ENCODE measurements at regions not wholly inside any gene's neighbourhood (a gene's known extent, or its start where the extent isn't known, plus 50 kb on each side); places are given as distances from the start of the nearest gene placed in this dataset.

DNA sequence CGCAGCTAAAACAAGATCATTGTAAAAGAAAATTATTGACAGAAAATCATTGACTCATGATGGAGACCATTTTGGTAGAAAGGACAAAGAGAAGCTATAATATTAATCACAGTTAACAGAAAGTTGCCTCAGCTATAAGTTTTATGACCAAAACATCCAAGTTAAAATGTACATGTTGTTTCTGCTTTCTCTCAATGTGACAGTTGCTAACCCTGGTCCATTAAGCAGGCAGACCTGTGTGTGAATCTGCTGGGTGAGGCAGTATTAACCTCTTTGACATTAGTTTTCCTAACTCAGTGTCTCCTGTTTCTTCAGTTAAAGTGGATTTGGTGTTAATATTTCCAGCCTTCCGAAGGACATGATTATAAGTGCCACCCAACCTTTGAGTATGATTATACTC is 94.8 kb upstream of the DCLK2 start:
- no peaks in the 10 kb centered on the region for H3K27me3 ChIP-seq (ENCODE audit: control insufficient read depth, insufficient read depth, low read length)
- H3K36me3 ChIP-seq (ENCODE audit: control insufficient read depth, insufficient read depth, low read length) = no peaks in the 10 kb centered on the region
- DNase-seq = no peak
- peaks cover 5% of the 10 kb centered on the region for H3K4me1 ChIP-seq (ENCODE audit: control insufficient read depth, insufficient read depth, low read length)
- no peak overlapping the region for H3K4me3 ChIP-seq (ENCODE audit: low read length)
- no CpG with 5 or more reads among the region's 2 CpGs for WGBS (ENCODE audit: insufficient coverage)
- no peaks in the 10 kb centered on the region for H3K9me3 ChIP-seq (replicated peaks; ENCODE audit: control insufficient read depth, low read depth, low read length)
- no peak overlapping the region for H3K27ac ChIP-seq (ENCODE audit: low read length)

DNA sequence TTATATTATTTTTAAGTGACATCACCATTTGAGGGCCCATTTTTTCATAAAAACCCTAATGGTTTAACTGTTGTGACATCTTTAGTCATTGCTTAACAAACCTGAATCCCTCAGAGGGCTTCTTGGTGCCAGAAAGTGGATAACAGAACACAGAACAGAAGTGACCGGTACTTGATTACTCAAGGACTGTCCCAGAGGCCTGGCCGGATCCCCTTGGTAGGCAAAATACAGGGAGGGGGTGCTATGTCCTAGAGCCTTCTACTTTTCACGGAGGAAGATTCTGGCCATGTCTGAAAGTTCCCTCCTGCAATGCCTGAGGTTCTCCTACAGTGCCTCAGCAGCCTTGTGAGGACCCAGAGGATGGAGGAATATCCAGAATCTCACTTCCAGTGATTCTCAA is 94.3 kb upstream of the DCLK2 start:
- Histone ChIP-seq H3K27ac (ENCODE audit: low read length) (no peak overlapping the region), H3K27me3 (ENCODE audit: control insufficient read depth, insufficient read depth, low read length) (no peaks in the 10 kb centered on the region), H3K36me3 (ENCODE audit: control insufficient read depth, insufficient read depth, low read length) (no peaks in the 10 kb centered on the region), H3K4me3 (ENCODE audit: low read length) (no peak overlapping the region), H3K9me3 (replicated peaks; ENCODE audit: control insufficient read depth, low read depth, low read length) (no peaks in the 10 kb centered on the region), H3K4me1 (ENCODE audit: control insufficient read depth, insufficient read depth, low read length) (peaks cover 5% of the 10 kb centered on the region)
- no peak for DNase-seq
- WGBS (ENCODE audit: insufficient coverage) = 89% methylated on average over 3 of the region's 3 CpGs

DNA sequence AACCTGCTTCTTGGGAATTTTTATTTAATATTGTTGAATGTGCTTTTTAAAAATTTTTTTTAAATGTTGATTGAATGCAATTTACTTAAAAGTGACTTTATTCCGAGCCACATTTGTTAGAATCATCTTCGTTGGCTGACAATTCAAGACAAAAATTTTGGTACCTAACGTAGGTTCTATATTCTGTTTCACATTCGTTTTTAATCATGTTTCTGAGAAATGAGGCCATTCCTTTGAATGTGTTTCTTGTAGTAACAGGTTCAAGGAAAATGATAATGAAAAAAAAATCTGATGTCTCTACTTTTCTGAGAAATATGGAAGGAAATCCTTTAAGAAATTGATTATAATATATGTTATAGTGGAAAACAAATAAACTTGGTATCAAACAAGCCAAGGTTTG is 92.3 kb upstream of the DCLK2 start:
- DNase-seq = no peak
- H3K9me3 ChIP-seq (replicated peaks; ENCODE audit: control insufficient read depth, low read depth, low read length) = no peaks in the 10 kb centered on the region
- no peaks in the 10 kb centered on the region for H3K27me3 ChIP-seq (ENCODE audit: control insufficient read depth, insufficient read depth, low read length)
- 100% methylated on average over 2 of the region's 4 CpGs for WGBS (ENCODE audit: insufficient coverage)
- peaks cover 5% of the 10 kb centered on the region for H3K4me1 ChIP-seq (ENCODE audit: control insufficient read depth, insufficient read depth, low read length)
- no peaks in the 10 kb centered on the region for H3K36me3 ChIP-seq (ENCODE audit: control insufficient read depth, insufficient read depth, low read length)
- H3K27ac ChIP-seq (ENCODE audit: low read length) = no peak overlapping the region
- no peak overlapping the region for H3K4me3 ChIP-seq (ENCODE audit: low read length)

DNA sequence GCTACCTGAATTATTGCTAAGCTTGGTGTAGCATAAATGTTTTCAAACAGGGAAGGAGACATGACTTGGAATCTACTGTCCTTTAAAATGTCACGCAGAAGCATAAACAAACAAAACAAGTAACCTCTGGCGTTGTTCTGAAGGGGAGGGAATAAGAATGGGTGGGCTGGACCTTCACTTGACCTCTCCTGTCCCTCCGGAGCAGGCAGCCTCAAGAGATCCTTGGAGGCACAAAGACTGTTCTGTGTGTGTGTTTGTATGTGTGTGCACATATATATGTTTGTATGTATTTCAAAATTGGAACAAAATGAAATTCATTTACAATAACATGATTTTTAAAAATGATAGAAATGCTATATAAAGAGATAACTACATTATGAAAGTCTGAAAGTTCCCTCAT is 91.3 kb upstream of the DCLK2 start:
- no CpG with 5 or more reads among the region's 3 CpGs for WGBS (ENCODE audit: insufficient coverage)
- Histone ChIP-seq H3K9me3 (replicated peaks; ENCODE audit: control insufficient read depth, low read depth, low read length) (no peaks in the 10 kb centered on the region), H3K4me1 (ENCODE audit: control insufficient read depth, insufficient read depth, low read length) (peaks cover 5% of the 10 kb centered on the region), H3K4me3 (ENCODE audit: low read length) (no peak overlapping the region), H3K36me3 (ENCODE audit: control insufficient read depth, insufficient read depth, low read length) (no peaks in the 10 kb centered on the region), H3K27ac (ENCODE audit: low read length) (peak overlapping the region; percentile 33), H3K27me3 (ENCODE audit: control insufficient read depth, insufficient read depth, low read length) (no peaks in the 10 kb centered on the region)
- no peak for DNase-seq

DNA sequence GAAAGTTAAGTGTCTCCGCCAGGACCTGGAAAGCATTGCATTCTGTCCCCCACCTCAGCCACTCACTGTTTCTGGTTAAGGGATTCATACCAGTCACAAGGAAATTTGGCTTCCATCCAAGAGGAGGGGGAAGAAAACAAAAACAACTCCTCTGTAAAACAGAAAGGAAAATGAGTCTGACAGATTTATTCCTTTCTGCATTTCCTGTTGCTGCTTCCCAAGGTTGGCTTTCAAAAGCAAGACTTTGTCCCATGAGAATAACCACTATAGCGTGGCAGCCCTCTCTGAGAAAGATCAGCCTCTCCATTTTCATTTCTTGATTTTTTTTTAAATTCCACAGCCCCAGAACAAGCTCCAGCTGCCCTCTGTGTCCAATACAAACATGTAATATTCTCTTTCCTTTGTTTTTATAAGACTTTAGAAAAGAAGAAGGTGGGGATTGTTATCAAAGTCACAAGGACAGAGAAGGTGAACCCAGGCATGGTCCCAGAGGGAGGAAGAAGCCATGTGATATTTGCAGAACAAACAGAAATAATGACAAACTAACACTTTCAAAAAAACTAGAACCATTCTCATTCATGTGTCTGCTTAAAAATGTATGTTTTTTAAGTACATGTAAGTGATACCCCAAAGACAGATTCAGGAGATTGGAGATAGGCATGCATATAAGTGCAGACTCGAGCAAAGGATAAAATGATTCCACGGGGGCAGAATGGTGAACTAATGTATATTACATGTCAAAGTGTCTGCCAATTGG is 90.7 kb upstream of the DCLK2 start:
- no peak overlapping the region for H3K4me3 ChIP-seq (ENCODE audit: low read length)
- WGBS (ENCODE audit: insufficient coverage) = 40% methylated on average over 1 of the region's 4 CpGs
- H3K27me3 ChIP-seq (ENCODE audit: control insufficient read depth, insufficient read depth, low read length) = no peaks in the 10 kb centered on the region
- peak overlapping the region; percentile 33 for H3K27ac ChIP-seq (ENCODE audit: low read length)
- no peaks in the 10 kb centered on the region for H3K9me3 ChIP-seq (replicated peaks; ENCODE audit: control insufficient read depth, low read depth, low read length)
- no peaks in the 10 kb centered on the region for H3K36me3 ChIP-seq (ENCODE audit: control insufficient read depth, insufficient read depth, low read length)
- peaks cover 5% of the 10 kb centered on the region for H3K4me1 ChIP-seq (ENCODE audit: control insufficient read depth, insufficient read depth, low read length)
- peak; percentile 75 for DNase-seq

DNA sequence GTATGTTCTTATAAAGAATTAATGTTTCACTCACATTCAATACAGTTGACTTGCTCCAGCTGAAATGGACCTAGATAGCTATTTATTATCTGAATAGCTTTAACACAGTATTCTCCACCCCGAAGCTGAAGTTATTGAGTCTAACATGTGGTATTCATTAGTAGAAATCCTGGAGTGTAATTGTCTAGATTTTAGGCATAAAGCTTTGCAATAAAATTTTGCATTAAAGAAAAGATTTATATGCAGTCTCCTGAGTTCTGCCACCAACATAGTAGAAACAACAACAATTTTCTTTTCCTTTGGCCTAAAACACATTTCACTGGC is 90.2 kb upstream of the DCLK2 start:
- peak overlapping the region; percentile 8 for H3K27ac ChIP-seq (ENCODE audit: low read length)
- peak; percentile 85 for DNase-seq

DNA sequence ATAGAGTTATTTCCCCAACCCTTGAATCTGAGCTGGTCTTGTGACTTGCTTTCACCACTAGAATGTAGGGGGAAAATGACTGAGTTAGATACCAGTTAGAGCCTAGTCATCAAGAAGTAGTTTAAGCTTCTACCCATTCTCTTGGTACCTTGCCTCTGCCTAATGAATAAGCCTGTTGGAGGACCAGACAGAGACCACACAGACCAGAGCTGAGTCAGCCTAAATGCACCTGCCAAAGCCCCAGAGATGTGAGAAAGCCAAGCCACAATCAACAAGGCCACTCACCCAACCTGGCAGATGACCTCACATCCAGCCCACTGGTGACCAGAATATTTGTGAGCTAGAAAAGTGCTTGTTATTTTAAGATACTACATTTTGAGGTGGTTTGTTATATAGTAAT is 85.2 kb upstream of the DCLK2 start:
- Histone ChIP-seq H3K27ac (ENCODE audit: low read length) (no peak overlapping the region), H3K36me3 (ENCODE audit: control insufficient read depth, insufficient read depth, low read length) (no peaks in the 10 kb centered on the region), H3K9me3 (replicated peaks; ENCODE audit: control insufficient read depth, low read depth, low read length) (no peaks in the 10 kb centered on the region), H3K4me3 (ENCODE audit: low read length) (no peak overlapping the region), H3K27me3 (ENCODE audit: control insufficient read depth, insufficient read depth, low read length) (no peaks in the 10 kb centered on the region), H3K4me1 (ENCODE audit: control insufficient read depth, insufficient read depth, low read length) (no peaks in the 10 kb centered on the region)
- no peak for DNase-seq

More for the DNA sequence above, 90.2 kb upstream of the DCLK2 start:
- peaks cover 5% of the 10 kb centered on the region for H3K4me1 ChIP-seq (ENCODE audit: control insufficient read depth, insufficient read depth, low read length)
- H3K9me3 ChIP-seq (replicated peaks; ENCODE audit: control insufficient read depth, low read depth, low read length) = no peaks in the 10 kb centered on the region
- no peaks in the 10 kb centered on the region for H3K27me3 ChIP-seq (ENCODE audit: control insufficient read depth, insufficient read depth, low read length)
- WGBS (ENCODE audit: insufficient coverage) = no CpG with 5 or more reads among the region's 1 CpG
- no peak overlapping the region for H3K4me3 ChIP-seq (ENCODE audit: low read length)
- H3K36me3 ChIP-seq (ENCODE audit: control insufficient read depth, insufficient read depth, low read length) = no peaks in the 10 kb centered on the region

DNA sequence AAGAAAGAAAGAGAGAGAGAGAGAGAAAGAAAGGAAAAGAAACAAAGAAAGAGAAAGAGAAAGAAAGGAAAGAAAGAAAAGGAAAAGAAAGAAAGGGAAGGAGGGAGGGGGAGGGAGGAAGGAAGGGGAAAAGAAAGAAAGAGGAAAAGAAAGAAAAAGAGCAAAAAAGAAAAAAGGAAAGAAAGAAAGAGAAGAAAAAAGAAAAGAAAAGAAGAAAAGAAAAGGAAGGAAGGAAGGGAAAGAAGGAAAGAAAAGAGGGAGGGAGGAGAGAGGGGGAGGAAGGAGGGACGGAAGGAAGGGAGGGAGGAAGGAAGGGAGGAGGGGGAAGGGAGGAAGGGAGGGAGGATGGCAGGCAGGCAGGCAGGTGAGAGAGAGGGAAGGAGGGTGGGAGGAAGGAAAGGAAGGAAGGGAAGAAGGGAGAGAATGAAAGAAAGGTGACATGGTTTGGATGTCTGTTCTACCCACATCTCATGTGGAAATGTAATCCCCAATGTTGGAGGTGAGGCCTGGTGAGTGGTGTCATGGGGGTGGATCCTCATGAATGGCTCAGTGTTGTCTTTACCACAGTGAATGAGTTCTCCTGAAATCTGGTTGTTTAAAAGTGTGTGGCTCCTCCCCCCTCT is 83.0 kb upstream of the DCLK2 start:
- Histone ChIP-seq H3K4me3 (ENCODE audit: low read length) (no peak overlapping the region), H3K27ac (ENCODE audit: low read length) (no peak overlapping the region), H3K27me3 (ENCODE audit: control insufficient read depth, insufficient read depth, low read length) (no peaks in the 10 kb centered on the region), H3K36me3 (ENCODE audit: control insufficient read depth, insufficient read depth, low read length) (no peaks in the 10 kb centered on the region), H3K9me3 (replicated peaks; ENCODE audit: control insufficient read depth, low read depth, low read length) (no peaks in the 10 kb centered on the region), H3K4me1 (ENCODE audit: control insufficient read depth, insufficient read depth, low read length) (no peaks in the 10 kb centered on the region)
- no peak for DNase-seq
- WGBS (ENCODE audit: insufficient coverage) = 69% methylated on average over 1 of the region's 1 CpG

DNA sequence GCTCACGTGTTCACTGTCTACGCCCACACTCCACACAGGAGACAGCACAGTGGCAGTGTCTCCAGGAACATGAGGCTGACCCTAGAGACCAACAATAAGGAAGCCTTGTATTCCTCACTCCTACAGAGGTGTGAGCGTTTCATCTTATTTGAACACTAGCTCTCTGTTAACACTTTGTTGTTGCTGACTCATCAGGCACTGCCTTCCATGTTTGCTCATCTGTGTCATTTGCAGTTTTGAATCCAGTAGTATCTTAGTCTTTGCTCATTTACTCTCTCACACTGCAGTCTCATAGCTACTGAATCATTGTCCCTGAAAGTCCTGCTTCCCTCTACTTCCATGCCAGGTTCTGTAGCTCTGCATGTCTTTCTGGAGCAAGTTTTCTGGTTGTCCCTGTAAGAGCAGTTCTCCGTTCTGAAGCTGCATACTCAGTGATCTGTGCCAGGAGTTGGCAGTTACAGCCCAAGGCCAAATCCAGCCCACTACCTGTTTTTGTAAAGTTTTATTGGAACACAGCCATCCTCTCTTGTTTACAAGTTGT is 80.3 kb upstream of the DCLK2 start:
- WGBS (ENCODE audit: insufficient coverage) = 67% methylated on average over 3 of the region's 4 CpGs
- Histone ChIP-seq H3K27ac (ENCODE audit: low read length) (no peak overlapping the region), H3K36me3 (ENCODE audit: control insufficient read depth, insufficient read depth, low read length) (no peaks in the 10 kb centered on the region), H3K9me3 (replicated peaks; ENCODE audit: control insufficient read depth, low read depth, low read length) (no peaks in the 10 kb centered on the region), H3K27me3 (ENCODE audit: control insufficient read depth, insufficient read depth, low read length) (no peaks in the 10 kb centered on the region), H3K4me3 (ENCODE audit: low read length) (no peak overlapping the region), H3K4me1 (ENCODE audit: control insufficient read depth, insufficient read depth, low read length) (no peaks in the 10 kb centered on the region)
- DNase-seq = no peak

DNA sequence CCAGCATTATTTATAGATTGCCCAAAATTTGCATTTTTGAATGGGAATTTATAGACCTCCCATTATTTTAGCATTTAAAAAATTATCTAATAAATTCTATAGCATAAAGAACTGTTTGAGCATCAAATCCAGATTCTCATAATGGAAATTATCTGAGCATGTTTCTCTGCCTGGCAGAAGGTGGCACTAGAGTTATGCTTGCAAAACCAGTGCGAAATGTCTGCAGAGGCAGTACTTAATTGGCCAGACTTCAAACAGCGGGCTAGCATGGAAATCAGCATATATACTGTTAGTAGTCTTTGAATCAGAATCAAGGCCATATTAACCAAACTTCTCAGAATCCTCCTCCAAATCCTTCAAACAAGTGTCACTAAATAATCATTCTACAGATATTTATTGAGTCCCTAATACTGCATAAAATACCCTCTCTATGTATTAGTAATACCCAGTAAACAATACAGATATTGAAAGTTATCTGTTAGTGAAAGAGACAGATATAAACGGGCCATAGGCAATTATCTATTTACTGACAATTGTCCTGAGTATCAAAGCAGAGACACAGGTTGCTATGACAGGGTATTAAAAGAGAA is 78.7 kb upstream of the DCLK2 start:
- WGBS (ENCODE audit: insufficient coverage) = no CpG with 5 or more reads among the region's 3 CpGs
- H3K36me3 ChIP-seq (ENCODE audit: control insufficient read depth, insufficient read depth, low read length) = no peaks in the 10 kb centered on the region
- DNase-seq = peak; percentile 80
- no peaks in the 10 kb centered on the region for H3K4me1 ChIP-seq (ENCODE audit: control insufficient read depth, insufficient read depth, low read length)
- H3K27me3 ChIP-seq (ENCODE audit: control insufficient read depth, insufficient read depth, low read length) = no peaks in the 10 kb centered on the region
- no peaks in the 10 kb centered on the region for H3K9me3 ChIP-seq (replicated peaks; ENCODE audit: control insufficient read depth, low read depth, low read length)
- H3K4me3 ChIP-seq (ENCODE audit: low read length) = no peak overlapping the region
- no peak overlapping the region for H3K27ac ChIP-seq (ENCODE audit: low read length)

Measured in muscle of leg (tissue), 3 donors.